ENCODE measurements at regions not wholly inside any gene's neighbourhood (a gene's known extent, or its start where the extent isn't known, plus 50 kb on each side); places are given as distances from the start of the nearest gene placed in this dataset.
"Not testable (repeated sequence)": the region's sequence is repeated elsewhere in the genome, so short reads cannot be mapped to it uniquely, and the experiment has no call there.

DNA sequence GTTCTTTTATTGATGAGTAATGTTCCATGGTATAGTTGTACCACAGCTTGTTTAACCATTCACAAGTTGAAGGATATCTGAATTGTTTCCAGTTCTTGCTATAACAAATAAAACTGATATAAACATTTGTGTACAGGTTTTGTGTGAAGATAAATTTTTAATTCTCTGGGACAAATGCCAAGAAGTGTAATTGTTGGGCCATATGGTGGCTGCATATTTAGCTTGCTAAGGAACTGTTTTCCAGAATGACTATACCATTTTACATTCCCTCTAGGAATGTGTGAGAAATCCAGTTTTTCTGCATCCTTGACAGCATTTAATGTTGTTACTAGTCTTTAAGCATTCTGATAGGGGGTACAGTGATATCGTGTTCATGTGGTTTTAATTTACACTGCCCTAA, 368.5 kb downstream of the KIF2B start:
- no peak for DNase-seq (ENCODE audit: low spot score)

DNA sequence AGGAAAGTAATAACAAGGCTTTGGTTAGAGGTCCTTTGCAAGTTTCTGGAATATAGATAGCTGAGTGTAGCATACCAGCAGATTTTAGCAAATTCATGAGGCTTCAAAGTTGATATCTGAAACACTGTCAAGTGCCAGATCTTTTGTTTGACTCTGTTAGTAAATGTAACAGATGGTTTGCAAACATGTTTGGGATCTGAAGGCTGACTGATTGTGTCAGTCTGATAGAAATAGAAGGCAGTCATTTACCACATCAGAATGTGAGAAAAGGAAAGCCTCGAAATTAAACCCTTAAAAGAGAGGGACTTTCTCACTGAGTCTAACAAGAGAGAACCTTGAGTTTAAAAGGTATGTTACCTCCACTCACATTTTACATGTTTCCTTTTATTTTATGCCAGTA, 371.5 kb downstream of the KIF2B start:
- DNase-seq (ENCODE audit: low spot score) = no peak

DNA sequence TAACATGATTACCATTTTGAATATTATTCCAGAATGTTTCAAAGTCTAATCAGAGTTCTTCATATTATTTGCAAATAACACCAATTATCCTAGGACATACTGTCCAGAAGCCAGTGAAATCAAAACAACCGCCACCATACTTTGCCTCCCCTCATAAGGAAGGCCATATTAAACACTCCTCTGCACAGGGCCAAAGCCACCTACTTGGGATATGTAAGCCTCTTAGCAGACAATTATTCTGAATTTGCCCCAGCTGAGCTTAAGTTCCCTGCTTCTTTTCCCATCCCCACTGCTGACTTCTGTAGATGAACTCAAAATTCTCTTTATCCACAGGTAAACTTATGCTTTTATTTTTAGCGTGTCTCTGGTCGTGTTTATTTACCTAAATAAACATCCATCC, 374.0 kb downstream of the KIF2B start:
- no peak for DNase-seq (ENCODE audit: low spot score)

DNA sequence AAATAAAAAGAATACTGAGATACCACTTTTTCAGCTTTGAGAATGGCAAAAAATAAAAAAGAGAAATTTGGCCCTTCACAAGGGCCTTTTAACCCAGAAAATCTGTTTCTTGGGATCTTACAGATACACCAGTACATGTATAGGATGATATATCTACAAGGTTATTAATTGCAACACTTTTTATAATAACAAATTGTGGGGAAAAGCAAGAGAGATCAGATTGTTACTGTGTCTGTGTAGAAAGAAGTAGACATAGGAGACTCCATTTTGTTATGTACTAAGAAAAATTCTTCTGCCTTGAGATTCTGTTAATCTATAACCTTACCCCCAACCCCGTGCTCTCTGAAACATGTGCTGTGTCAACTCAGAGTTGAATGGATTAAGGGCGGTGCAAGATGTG, 378.7 kb downstream of the KIF2B start:
- not testable (repeated sequence) for DNase-seq (ENCODE audit: low spot score)

DNA sequence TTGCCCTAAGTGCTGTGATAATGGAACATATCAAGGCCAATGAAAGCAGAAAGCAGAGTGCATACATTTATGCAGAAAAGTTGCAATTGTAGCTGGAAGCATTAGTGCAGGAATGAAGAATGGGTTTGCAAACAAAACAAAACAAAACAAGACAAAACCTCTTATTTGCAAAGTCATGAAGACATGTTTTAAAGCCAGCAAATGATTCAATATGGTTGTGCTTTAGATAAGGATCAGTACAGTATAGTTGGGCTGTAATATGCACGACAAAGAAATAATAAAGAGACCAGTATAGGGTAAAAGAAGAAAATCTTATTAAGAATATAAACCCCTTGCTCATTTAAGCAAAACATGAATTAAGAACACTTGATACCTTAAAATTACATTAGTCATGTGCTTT, 398.1 kb downstream of the KIF2B start:
- no peak for DNase-seq (ENCODE audit: low spot score)

DNA sequence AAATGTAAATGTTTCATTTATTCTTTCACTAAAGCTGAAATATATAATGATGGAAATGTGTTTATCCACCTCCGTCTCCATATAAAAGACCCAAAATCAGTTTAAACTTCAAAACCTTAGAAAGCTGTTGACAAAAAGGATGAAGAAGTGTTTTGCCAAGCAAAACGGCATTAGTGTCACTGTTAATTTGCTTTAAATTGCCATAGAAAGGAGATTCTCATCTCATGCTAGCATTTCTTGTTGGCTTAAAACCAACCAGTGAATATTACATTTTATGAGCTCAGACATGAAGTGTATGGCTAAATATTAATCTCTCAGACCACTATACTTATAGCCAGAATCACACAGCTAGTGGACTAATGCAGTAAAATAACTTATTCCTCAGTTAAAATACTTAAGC, 398.8 kb downstream of the KIF2B start:
- DNase-seq (ENCODE audit: low spot score) = no peak

DNA sequence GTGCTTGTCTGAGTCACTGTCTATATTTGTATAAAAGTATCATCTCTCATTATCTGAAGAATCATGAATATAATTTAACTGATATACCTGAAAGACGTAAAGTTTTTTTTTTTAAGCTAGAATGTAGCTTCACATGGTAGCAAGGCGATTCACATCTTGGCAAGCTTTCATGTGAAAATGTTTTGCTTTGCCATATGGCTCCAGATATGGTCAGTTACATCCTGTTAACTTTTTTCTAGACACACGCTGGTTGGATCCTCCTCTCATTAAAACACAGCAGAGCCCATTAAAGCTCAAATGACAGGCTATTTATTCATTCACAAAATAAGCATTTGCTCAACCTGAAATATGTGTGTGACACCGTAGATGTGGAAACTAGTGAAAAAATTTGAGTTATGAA, 412.8 kb downstream of the KIF2B start:
- DNase-seq (ENCODE audit: low spot score) = no peak

DNA sequence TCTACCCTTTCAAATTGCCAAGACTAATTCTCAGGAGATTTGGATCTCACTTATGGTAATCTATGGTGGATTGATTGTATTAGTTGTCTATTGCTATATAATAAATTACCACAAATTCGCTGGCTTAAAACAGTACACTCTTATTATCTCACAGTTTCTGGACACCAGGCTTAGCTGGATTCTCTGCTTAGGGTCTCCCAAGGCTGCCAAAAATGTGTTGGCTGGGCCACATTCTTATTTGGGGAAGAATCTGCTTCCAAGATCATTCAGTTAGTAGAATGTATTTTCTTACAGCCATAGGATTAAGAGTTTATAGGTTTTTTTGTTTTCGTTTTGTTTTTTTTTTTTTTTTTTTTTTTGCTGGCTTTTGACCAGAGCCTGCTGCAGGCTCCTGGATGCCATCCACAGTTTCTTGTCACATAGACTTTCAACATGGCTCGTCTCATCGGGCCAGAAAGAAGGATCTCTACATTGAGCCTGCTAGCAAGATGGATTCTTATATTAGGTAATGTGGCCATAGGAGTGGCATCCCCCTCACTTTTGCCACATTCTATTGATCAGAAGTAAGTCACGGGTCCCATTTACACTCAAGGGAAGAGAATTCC, 415.3 kb downstream of the KIF2B start:
- DNase-seq (ENCODE audit: low spot score) = no peak

DNA sequence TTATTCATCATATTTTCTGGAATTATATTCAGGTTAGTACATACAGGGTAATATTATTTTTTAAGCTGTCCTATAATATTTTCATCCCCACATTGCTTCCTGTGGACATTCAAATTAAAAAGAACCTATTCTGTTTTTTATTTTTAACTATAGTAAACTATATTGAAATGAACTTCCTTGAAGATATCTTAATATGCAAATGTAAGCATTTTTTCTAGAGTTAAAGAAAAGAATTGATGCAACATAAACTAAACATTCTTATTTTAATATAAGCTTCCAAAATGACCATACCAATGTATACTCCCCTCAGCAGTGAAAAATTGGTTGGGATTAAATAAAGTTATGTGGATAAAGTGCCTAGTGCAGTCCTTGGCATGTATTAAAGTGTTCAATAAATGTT, 416.6 kb downstream of the KIF2B start:
- DNase-seq (ENCODE audit: low spot score) = no peak

DNA sequence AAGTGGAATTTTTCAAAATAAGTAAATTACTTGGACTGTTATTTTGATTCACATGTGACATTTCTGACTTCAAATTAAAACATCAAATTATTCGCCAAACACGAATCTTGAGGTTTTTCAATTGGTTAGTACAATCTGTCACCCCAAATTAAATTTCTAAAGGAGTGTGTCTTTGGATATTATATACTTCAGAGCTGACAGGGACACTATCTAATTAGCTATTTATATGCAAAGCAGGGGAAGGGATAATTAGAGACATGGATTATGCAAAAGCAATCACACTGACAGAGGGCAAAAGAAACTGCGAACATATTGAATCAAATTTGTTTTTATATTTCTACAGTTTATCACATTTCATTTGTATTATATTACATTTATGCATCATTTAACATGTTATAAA, 433.0 kb downstream of the KIF2B start:
- DNase-seq (ENCODE audit: low spot score) = no peak

DNA sequence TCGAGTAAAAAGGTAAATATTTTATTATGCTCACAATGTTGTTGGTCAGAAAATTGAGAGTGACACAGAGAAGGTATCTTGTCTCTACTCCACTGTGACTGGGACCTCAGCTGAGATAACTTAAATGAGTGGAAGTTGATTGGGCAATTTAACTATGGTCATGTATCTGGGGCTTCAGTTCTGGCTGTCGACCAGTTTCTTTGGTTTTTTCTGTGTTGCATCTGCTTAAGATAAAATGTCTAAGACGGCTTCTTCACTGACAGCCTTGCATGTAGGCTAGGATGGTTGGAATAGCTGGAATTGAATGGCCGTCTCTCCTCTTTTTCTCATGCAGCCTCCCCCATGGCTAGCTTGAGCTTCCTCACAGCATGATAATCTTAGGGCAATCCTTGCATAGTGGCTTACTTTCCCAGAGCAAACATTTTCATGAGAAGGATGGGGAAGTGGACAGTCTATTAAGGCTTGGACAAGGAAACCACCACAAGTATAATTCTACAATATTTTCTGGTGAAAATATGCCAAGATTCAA, 433.7 kb downstream of the KIF2B start:
- no peak for DNase-seq (ENCODE audit: low spot score)

DNA sequence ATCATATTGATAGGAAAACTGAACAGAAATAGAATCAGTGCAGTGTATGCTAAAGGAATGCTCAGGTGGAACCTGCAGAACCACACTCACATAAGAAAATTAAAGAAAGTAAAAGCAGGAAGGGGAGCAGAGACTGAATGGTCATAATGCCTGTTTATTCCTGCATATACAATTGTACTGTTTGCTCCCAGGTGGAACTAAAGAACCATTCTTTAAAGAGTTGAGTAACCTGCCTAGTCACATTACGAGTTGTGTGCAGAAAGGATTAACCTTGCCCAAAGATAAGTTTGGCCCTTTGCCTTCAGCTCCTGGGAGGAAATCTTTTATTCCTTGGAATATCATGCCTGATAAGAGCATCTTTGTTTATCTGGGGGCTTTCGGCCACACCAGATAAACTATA, 434.7 kb downstream of the KIF2B start:
- DNase-seq (ENCODE audit: low spot score) = no peak

DNA sequence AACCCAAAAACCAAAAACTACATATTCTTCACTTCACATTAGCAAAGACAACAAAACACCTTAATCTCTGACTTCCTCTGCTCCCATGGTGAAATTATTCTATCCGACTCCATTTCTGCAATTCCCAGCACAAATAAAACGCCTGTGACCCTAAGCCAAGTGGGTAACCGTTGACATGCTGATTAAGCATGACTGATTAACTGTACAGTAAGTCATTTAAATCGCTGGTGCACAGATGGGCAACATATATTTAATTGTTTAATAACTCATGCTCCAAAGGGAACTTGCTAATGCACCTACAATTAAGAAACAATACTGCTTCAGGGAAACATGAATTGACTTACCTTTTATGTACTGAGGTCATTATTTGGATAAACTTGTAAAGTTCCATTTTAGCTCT, 436.7 kb downstream of the KIF2B start:
- DNase-seq (ENCODE audit: low spot score) = no peak

DNA sequence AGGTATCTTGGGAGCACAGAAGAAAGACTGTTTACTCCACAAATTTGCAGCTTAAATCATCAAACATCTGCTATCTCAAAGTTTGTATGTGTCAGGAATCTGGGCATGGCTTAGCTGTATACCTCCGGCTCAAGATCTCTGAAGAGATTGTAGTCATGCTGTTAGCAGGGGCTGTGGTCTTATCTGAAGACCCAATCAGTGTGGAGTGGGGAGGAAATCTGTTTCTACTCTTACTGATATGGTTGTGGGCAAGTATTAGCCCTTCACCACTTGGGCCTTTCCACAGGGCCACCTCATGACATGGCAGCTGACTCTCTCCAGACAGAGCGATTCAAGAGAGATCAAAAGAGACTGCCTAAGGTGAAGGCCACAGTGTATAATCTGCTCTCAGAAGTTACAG, 438.7 kb downstream of the KIF2B start:
- DNase-seq (ENCODE audit: low spot score) = no peak

DNA sequence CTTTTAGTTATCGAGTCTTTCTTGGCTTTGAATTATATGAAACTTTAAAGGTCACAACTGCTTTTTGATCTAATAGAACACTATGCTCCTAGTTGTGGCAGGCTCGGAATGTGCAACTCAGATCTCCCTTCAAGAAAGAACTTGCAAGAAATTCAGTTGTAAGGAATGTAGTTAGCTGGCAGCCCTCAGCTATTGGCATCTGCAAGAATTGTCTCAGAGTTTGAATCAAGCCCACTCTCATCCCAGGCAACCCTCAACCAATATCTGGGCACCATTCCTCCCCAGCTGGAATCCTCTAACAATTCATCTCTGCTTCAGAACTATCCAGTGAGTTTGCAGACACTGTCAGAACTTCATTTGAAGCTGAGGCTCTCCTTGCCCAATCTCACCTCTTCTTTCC, 447.2 kb downstream of the KIF2B start:
- DNase-seq (ENCODE audit: low spot score) = no peak

DNA sequence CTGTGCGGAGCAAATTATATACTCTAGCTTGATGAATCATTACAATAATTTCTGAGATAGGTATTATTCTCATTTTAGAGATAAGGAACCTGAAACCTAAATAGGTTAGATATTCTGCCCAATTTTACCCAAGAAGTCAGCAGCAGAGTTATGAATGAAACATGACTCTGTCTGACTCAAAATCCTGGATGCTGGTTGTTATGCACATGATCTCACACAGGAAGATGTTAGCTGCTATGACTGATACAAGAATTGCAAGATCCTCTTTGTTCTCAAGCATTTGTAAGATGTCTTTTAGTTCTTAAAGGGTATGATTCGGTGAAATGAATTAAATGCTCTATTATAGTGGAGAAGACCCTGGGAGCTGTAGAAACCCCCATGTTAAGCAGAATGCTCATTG, 447.8 kb downstream of the KIF2B start:
- no peak for DNase-seq (ENCODE audit: low spot score)

DNA sequence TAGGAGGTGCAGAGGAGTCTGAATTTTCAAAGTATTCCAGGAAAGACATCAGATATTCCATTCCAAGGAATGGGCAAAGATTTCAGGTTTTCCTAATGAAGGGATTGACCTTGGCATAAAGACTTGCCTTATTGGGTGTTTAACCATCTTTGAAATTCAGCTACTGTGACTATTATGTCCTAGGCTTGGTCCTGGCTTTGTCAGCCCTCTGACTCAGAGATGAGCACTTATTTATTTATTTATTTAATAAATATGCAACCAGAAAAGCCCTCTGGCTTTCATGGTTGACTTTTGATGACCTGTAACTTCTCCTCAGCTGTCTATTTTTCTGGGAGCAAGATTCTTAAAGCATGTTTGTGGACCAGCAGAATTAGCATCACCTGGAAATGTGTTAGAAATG, 455.1 kb downstream of the KIF2B start:
- DNase-seq (ENCODE audit: low spot score) = no peak

DNA sequence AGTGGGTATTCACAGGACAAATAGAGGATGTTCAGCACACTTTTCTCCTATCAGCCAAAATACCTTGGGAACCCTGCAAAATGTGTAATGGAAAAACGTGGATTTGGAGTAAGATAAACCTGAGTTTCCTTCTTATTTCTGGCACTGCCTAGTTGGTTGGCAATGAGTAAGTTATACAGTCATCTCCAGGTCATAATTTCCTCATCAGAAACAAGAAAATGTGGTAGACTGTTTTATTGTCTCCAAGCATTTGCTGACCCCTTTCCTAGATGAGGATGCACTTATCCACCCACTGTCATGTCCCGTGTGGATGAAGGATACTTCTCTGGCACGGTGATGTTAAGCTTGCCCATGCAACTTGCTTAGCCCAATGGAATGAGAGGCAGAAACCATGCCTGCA, 458.0 kb downstream of the KIF2B start:
- no peak for DNase-seq (ENCODE audit: low spot score)

DNA sequence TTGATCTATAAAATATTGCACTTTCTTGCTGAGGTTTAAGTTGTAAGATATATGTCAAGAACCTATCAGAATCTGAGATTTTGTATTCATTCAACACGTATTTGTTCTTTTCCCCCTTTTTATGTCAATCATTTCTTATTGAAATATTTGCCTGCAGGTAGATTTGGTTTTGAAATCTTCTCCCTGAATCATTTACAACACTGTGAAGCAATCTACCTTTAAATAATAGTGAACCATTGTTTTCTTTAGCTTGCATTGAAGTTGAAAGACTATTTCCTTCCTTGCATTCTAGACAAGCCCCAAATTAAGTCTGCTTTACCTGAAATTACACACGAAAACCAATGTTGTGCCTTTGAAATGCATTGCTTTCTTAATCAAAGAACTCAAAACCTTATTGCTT, 460.2 kb downstream of the KIF2B start:
- no peak for DNase-seq (ENCODE audit: low spot score)

DNA sequence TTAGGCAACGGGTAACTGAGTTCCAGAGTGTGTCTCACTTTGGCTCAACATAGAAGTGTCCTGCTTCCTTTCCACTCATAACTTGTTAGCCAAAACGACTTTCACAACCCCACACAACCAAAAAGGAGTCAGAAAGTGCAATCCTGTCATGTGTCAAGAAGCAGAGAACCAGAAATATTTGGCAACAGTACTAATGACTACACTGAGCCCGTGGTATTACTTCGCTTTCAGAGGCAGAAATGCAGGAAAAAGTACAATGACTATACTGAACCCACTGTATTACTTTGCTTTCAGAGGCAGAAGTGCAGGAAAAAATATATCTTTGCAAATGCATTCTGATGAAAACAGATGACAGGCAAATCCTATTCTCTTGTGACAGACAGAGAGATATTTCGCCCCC, 484.6 kb downstream of the KIF2B start:
- DNase-seq (ENCODE audit: low spot score) = no peak

DNA sequence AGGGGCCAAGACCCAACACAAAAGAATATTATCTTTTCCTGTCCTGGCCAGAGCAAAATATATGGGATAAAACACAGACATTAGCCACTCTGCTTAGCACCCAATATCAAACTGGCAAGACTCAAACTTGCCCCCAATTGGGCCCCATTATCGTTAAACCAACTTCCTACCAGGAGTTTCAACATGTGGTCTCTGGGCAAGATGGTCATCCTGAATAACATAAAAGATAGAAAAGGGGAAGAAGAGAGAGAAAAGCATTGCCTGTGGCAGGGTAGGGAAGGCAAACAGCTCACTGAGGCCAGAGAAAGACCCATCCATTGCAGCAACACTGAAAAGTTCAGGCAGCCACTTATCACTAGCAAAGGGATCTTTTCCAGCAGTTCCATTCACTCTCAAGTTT, 502.1 kb downstream of the KIF2B start:
- DNase-seq (ENCODE audit: low spot score) = no peak

DNA sequence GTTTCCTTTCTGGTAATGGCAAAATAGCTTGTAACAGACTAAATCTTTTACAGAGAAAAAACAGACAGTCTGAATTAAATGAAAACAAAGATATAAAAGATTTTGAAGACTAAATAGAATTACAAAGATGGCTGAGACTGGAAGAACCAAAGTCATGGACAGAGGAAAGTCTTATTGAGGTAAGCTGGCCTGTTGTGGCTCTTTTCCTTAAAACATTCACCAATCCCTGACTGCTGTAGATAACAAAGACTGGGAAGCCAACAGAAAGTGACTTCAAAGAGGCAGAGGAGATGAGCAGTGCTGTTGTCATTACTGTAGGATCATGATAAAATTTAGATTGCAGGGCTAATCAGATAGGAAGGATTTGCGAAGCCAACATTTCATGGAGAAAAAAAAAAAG, 517.0 kb downstream of the KIF2B start:
- DNase-seq (ENCODE audit: low spot score) = no peak

DNA sequence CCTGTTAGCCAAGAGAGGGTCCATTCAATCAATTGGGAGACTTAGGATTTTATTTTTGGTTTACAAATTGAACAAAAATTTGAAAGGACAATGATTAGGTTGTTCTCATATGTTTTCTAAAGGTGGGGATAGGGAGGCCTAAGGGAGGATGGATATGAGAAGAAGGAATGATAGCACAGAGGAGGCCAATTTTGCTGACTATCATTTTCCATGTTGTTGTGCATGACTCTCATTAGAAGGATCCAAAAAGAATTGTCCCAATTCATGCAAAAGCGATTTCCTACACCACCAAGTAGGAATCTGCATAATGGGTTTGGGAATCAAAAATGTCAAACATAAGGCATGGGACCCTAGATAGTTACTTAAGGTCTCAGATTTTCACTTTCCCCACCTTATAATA, 524.8 kb downstream of the KIF2B start:
- no peak for DNase-seq (ENCODE audit: low spot score)

DNA sequence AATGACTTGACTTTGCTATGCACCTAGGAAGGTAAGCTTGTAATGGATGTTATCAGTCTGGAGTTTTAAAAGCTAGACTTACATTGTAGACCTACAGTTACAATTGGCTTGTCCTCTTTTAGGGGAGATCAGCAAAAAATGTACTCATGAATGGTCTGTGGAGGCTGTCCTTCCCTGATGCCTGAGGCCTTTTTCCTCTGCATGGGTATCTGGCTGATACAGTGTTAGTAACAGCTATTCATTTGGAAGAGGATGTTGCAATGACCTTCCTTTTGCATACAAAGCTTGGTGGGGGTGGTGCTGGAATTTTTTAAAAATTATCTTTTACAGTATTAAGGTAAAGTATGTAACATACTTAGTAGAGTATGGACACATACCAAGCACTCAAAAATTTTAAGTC, 525.5 kb downstream of the KIF2B start:
- DNase-seq (ENCODE audit: low spot score) = no peak
